KBM-7 (cell line): ENCODE measurements at regions not wholly inside any gene's neighbourhood (a gene's known extent, or its start where the extent isn't known, plus 50 kb on each side); places are given as distances from the start of the nearest gene placed in this dataset.

Source experiments
- DNase-seq: peaks from one replicate; pipeline ENCODE4 v3.0.0-alpha.2; 2015
- in situ Hi-C: fragments of 300-500 bp; cut with MboI; formaldehyde crosslinking; loops from 2 replicates; pipeline ENCODE4 v1.14.3; 2020; ENCODE audit warnings: low sequenced_read_pairs, low pct_unique_long_range_greater_than_20kb, mixed read lengths

DNA sequence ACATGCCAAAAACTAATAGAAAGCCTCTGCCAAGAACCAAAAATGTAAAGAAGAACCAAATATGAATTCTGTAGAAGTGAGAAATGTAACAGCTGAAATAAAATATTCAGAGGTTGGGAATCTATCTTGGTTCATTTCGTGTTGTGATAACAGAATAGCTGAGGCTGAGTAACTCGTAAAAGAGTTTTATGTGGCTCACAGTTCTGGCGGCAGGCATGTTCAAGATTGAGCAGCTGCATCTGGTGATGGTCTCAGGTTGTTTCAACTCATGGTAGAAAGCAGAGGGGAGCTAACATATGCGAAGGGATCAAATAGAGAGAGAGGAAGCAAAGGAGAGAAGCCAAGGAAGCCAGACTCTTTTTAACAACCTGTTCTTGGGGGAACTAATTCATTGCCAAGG lies 717.2 kb downstream of the TNS3 start:
- DNase-seq: no peak
- in situ Hi-C loops: no loop called here

DNA sequence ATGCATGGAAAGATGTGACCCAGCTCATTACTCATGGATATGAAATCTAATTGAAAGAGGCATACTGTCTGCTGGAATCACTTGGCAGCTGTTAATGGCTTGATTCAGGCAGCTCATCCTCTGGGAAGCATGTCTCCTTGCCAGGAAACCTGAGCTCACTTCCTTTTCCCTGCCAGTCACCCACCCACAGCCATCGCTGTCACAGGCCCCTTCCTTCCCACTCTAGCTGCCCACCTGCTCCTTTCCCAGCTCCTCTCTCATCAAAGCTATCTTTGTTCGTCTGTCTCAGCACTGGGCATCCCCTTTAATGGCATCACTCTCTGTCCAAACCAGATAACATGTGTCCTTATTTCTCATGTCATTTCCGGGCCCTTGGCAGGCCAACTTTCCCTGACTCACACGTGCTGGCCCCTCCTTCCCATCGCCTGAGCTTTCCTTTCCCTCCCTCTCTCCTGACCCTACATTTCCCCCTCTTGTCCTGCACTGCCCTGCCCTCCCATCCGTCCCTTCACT lies 721.9 kb downstream of the TNS3 start:
- in situ Hi-C loops: no loop called here
- DNase-seq: no peak

DNA sequence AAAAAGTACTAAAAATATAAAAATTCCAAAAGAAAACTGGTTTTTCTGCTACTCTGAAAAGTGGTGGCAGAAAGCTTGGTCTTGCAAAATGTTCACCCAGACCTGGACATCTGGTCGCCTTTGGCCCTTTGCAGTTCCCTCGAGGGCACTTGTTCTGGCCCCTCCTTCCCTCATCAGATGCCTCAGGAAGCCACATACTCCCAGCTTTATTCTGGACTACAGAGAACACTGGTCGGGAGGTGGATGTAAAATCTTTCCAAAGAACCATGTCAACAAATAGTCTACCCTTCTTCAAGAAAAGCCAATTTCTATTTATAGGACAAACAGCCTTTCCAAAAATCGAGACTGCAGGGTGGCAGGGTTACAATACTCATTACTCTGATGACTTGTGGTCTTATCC lies 726.1 kb downstream of the TNS3 start:
- no peak for DNase-seq
- in situ Hi-C loops: no loop called here

DNA sequence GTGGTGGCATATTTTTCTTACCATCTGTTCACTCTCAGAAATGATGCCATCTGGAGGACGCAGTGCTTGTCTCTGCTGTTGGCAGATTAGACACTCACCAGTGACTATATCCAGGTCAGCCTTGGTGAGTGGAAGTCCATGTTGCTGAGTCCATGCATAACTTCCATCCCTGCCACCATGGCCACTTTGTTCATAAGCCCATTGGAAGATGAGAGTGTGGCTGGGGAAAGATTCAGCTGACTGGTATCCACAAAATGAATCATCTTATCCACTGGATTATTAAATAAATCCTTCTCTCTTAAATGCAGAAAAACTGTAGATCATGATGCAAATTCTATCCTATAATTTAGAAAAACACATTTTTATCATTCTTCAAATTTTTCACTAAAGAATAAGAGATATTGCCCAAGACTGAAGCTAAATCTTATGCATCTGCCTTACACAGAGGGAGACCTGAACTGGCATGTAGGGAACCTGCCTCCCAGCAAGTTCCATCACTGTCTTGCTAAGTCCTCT lies 726.9 kb downstream of the TNS3 start:
- in situ Hi-C loops: no loop called here
- no peak for DNase-seq

DNA sequence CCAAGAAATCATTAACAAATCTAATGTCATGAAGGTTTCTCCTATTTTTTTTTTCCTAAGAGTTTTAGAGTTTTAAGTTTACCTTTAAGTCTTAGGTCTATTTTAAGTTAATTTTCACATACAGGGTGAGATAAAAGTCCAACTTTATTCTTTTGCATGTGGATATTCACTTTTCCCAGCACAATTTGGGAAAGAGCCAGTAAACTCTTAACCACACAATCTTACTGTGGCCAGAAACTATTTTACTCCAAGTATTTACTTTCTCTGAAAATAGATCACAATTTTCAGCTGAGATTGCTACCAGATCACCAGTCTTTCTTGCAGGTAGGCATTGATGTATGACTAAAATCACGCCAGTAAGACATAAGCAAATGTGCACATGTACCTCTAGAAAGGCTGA lies 728.5 kb downstream of the TNS3 start:
- in situ Hi-C loops: no loop called here

DNA sequence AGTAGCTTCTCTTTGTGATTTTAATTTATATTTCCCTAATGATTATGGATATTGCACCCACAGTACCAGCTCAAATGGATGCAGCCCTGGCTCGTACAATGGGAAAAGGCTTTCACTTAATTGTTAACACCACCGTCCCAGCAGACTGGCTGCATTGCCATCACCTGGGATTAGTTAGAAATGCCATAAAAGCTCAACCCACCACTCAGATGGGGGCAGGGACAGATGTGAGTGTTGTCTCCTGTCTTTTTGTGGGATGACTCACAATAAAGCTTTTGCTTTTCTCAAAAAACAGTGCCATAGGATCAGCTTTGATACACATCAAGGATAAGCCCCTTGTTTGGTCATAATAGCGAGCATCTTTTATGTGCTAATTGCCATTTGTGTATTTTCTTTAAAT lies 729.1 kb downstream of the TNS3 start:
- no peak for DNase-seq
- in situ Hi-C loops: no loop called here

More for the DNA sequence above, 728.5 kb downstream of the TNS3 start:
- DNase-seq: no peak

DNA sequence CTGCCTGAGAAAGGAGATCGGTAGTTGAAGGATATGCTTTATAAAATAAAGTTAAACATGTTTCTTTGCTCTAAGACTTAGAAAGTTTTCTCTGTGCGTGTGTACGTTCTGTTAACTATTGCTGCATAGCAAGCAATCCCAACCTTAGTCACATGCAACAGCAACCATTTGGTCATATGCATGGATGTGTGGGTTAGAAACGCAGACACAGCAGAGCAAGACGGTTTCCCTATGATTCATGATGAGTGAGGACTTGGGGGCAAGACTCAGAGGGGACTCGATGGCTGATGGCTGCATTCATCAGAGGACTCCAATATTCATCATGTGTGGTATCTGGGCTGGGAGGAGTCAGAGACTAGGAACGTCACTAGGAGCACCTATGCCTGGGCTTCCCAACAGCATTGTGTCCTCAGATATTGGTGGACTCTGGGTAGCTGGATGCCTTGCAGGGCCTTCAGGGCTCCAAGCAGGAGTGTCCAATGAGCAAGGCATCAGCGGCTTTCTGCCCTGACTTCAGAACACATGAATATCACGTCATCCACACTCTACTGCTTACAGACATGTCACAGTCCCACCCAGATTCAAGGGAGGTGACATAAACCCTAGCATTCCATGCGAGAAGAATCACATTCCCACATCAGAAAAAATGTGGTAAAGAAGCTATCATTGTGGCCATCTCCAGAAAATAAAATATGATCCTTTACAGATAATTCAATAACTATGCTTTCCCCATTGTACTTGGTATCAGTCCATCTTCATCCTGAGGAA lies 731.2 kb downstream of the TNS3 start:
- in situ Hi-C loops: no loop called here
- DNase-seq: no peak

DNA sequence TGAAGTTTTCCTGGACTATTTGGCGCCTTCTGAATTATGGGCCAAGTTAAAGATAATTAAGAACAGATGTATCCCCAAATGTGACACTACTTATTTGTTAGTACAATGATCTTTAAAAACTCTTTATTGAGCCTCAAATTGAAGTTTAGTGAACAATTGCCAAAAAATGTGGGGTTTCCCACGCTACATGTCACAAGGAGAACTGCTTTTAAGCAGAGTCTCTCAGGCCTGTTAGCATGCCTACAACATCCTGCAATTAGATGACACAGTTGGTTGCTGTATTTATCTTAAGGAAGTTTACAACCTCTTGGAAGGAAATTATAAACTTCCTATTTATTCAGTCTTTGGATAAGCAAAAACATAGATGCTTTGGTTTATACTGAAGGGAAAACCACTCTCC lies 733.0 kb downstream of the TNS3 start:
- no peak for DNase-seq
- in situ Hi-C loops: no loop called here

DNA sequence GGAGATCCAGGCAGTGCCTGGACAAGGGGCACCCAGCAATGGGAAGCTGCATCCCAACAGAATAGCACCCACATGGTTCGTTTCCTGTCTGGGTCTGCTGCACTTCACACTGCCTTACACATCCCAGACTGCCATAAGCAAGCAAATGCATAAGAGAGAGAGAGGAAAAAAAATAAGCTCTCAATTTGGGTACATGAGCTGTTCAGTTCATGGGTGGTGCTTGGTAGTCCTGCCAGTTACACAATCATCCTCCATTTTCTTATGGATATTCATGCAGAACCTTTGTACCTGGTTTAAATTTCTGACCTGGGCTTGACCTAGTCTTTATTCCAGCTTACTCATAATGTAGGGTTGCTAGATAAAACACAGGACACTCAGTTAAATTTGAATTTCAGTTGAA lies 733.6 kb downstream of the TNS3 start:
- no peak for DNase-seq
- in situ Hi-C loops: no loop called here

DNA sequence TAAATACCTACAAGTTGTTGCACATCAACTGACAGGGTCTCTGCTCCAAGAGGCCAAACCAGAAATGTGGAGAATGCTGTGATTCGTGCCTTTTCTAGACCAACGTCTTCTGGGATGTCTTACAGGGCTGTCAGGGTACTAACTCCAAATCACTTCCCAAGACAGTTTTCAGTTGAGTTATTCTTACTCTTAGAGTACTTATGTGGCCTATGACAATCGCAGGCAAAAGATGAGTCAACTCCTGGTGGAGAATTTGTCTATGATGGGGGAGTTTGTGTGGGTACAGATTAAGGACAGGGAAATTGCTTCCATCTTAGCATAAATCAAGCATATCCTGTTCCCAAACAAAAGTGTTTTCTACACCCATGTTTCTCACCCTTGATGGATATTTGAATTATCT lies 734.8 kb downstream of the TNS3 start:
- in situ Hi-C loops: no loop called here
- DNase-seq: no peak

DNA sequence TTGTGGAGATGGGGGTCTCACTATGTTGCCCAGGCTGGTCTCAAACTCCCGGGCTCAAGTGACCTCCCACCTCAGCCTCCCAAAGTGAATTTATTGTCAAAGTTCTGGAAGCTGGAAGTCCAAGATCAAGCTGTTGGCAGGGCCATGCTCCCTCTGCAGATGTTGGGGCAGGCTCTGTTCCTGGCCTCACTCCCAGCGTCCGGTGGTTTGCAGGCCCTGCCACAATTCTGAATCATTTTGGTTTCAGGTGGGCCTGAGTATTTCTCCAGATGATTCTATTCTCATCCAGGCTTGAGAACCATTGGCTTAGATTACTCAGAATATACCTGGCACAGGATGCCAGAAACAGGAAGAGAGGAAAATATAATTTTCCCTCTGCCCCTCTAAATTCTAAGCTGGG lies 737.4 kb downstream of the TNS3 start:
- in situ Hi-C loops: no loop called here
- DNase-seq: no peak

DNA sequence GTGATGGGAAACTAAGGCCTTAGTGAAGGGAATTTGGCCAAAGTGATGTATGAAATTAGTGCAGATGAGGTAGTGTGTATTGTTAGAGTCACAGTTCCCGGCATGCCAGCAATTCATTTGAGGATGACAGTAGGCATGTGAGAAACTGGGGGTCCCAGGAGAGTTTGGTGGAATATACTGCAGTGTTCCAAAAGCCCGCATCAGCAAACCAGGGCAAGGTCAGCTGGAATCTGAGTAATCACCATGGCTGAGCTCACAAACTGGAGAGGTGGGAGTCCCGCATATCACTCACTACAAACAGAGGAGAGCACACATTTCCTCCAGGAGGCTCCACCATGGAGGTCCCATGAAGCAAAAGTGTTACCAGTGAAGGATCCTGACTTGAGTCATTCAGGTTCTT lies 740.7 kb downstream of the TNS3 start:
- in situ Hi-C loops: no loop called here
- DNase-seq: no peak

DNA sequence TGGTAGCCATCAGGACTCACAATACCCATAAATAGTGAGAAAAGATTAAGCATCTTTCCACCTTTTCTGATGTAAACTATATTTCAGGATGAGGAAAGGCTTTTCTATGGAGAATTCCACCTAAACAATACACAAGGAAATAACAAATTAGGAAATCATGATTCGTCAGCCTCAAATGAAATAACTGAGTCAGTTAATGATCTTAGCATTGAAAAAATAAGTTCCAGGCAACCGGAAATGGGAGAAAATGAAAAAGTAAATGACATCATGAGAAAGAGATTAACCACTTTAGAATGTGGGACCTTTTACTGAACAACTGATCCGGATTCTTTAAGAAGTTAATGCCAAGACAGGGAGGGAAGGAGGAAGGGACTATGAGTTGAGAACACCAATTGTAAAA lies 742.3 kb downstream of the TNS3 start:
- no peak for DNase-seq
- in situ Hi-C loops: no loop called here

DNA sequence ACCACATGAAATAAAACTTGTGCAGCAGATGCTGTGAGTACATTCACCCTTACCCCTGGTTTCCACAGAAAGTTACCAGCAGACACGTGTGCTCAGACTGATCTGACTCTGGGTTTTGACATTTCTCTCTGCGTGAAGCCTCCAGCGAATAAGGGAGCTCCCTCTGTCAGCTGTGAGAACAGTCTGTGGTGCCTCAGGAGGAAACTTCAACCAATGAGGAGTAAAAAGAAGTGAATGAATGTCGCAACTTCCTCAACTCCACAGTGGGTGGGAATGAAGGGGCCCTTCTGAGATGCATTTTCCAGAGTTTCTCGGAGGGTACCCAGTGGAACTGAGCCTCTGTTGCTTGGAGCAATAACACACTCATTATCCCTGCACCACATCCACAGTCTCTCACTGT lies 743.4 kb downstream of the TNS3 start:
- DNase-seq: no peak
- in situ Hi-C loops: no loop called here

DNA sequence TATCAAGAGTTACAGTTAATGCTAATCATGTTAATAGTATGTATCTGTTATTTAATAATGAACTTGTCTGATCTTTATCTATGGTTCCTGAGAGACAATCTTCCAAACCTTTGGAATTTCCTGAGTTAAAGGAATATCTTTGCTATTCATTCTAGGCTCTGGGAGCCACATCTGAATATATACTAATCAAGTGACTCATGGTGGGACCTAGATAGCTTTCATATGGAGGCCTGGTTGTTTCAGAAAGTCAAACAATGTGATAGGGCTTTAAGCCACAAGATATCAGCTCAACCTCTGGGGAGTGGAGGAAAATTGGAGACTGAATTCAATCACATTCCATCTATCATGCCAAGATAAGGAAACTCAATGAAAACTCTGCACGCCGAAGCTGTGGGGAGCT lies 746.4 kb downstream of the TNS3 start:
- in situ Hi-C loops: no loop called here
- DNase-seq: no peak

DNA sequence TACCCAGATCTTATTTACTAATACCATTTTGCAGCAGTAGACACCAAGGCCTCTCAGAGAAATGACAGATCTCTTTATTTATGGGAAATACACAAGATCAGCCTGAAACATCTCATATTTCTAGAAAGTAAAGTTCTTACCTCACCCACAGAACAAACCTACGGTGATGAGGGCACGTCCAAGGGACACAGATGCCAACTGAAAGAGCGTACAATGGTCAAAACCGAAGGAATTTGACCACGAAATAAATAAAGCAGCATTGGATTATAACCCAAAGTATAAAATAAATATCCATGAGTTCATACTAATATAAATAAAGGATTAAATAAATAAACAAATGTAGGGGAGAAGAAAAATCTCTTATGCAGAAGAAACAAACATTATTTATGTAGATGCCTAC lies 747.0 kb downstream of the TNS3 start:
- DNase-seq: no peak
- in situ Hi-C loops: no loop called here

DNA sequence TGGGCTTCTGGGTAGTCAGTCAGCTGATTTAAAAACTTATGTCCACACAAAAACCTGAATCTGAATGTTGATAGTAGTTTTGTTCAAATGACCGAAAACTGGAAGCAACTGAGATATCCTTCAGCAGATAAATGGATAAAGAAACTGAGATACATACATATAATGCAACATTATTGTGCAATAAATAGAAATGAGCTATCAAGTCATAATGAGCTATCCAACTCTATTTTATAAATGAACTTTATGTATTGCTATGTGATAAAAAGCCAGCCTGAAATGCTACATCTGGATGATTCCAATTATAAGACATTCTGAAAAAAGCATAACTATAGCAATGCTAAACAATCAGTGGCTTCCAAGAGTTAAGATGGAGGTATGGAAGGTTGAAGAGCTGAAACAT lies 748.7 kb downstream of the TNS3 start:
- DNase-seq: no peak
- in situ Hi-C loops: no loop called here

DNA sequence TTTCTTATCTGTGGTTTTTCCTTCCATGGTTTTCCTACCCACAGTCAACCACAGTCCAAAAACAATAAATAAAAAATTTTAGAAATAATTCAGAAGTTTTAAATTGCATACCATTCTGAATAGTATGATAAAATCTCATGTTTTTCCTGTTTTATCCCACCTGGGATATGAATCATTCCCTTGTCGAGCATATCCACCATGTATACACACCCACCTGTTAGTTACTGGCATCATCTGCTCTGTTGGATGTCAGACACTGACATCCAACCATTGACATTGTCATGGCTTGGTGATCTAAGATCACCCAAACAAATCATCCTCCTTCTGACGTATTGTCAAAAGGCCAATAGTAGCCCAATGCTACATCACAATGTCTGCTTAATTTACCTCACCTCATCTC lies 749.8 kb downstream of the TNS3 start:
- in situ Hi-C loops: no loop called here

DNA sequence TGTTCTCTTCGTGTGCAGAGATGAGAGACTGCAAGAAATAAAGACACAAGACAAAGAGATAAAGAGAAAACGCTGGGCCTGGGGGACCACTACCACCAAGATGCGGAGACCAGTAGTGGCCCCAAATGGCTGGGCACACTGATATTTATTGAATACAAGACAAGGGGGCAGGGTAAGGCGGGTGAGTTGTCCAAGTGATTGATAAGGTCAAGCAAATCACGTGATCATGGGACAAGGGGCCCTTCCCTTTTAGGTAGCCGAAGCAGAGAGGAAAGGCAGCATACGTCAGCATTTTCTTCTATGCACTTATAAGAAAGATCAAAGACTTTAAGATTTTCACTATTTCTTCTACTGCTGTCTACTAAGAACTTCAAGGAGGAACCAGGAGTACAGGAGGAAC lies 762.1 kb downstream of the TNS3 start:
- DNase-seq: no peak
- in situ Hi-C loops: no loop called here

More for the DNA sequence above, 749.8 kb downstream of the TNS3 start:
- DNase-seq: no peak

DNA sequence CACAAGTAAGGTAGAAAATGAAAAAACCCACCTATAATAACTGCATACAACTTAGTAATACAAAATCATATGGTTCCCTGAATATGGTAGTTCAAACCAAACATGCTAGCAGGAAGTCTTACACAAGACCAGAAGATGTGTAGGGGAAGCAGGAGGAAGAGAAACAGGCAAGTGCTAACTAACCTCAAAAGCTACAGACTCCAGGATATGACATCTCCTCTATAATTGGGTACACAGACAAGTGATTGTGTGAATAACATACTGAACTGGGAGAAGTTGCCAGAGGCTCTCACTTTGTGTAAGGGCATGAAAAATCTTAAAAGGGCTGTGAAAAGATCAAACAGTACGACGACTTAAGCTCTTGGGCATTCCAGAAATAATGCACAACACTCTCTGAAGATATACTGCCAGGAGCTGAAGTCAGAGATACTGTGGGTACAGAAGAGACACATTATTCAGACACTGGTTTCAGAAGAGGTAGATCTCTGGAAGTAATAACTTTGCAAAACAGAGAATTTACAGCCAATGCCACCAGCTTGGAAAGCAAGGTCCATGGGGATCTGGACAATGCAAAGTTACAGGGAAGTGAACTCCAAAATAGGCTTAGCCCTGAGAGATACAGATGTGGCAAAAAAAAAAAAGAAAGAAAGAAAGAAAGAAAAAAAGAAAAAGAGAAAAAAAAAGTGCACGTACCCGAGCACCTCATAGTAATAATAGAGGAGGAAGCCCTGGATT lies 767.2 kb downstream of the TNS3 start:
- DNase-seq: no peak
- in situ Hi-C loops: no loop called here
